SK-N-SH (cell line): ENCODE measurements at regions not wholly inside any gene's neighbourhood (a gene's known extent, or its start where the extent isn't known, plus 50 kb on each side); places are given as distances from the start of the nearest gene placed in this dataset.

Experiments
- CTCF ChIA-PET: fragments of 300-600, 350-600 bp; formaldehyde crosslinking; extraction: SDS; loops from one replicate; lab custom pipeline; 2021; lab: Yijun Ruan, JAX
- POLR2A ChIA-PET: fragments of 350-600 bp; sonication (Branson Sonifier 250); formaldehyde crosslinking; extraction: SDS; loops from one replicate; lab custom pipeline; 2020; ENCODE audit warnings: antibody characterized with exemption, inconsistent platforms; lab: Yijun Ruan, JAX
- DNase-seq: peaks from one replicate; pipeline ENCODE4 v3.0.0; 2012
- H2AFZ ChIP-seq: fragments of 200-600 bp; sonication (generic); 2 replicates; pipeline ENCODE4 v1.8.1; 2016; ENCODE audit warnings: antibody characterized with exemption, mild to moderate bottlenecking, low read depth
- H3F3A ChIP-seq: fragments of 200-600 bp; sonication (generic); replicated peaks from 2 replicates; pipeline ENCODE3; 2016; ENCODE audit warnings: antibody characterized with exemption, mild to moderate bottlenecking; ENCODE audit not compliant: insufficient read depth
- H3K27ac ChIP-seq, 2 experiments: fragments of 200-500 bp in 1 of 2; fragments of 200-600 bp in 1 of 2; sonication (Bioruptor generic) in 1 of 2; sonication (generic), shearing (Covaris generic) in 1 of 2; 2 replicates each; pipeline versions ENCODE4 v1.5.1 to v1.6.1; 2014 to 2016; ENCODE audit warnings: low read depth in 2 of 2, inconsistent platforms in 1 of 2, low read length in 1 of 2, mild to moderate bottlenecking in 1 of 2, mixed read lengths in 1 of 2
- H3K27me3 ChIP-seq: fragments of 200-600 bp; sonication (generic), shearing (Covaris generic); 2 replicates; pipeline ENCODE4 v1.6.1; 2016; ENCODE audit warnings: mixed run types; ENCODE audit not compliant: insufficient read depth
- H3K36me3 ChIP-seq, 2 experiments: fragments of 200-500 bp in 1 of 2; fragments of 200-600 bp in 1 of 2; sonication (Bioruptor generic) in 1 of 2; sonication (generic) in 1 of 2; replicated peaks in 1 of 2; 2 replicates each; pipeline versions ENCODE3 to v1.5.1; 2014 to 2016; ENCODE audit warnings: low read length in 1 of 2, mild to moderate bottlenecking in 1 of 2; ENCODE audit not compliant: insufficient read depth in 2 of 2, control insufficient read depth in 1 of 2
- H3K4me1 ChIP-seq, 2 experiments: fragments of 200-500 bp in 1 of 2; fragments of 200-600 bp in 1 of 2; sonication (Bioruptor generic) in 1 of 2; sonication (generic), shearing (Covaris generic) in 1 of 2; 2 replicates each; pipeline versions ENCODE4 v1.5.1 to v1.6.1; 2014 to 2016; ENCODE audit warnings: low read depth in 1 of 2, low read length in 1 of 2, mixed run types in 1 of 2; ENCODE audit not compliant: insufficient read depth in 2 of 2, control insufficient read depth in 1 of 2
- H3K4me2 ChIP-seq: fragments of 200-600 bp; sonication (generic), shearing (Covaris generic); 2 replicates; pipeline ENCODE4 v1.6.1; 2017; ENCODE audit warnings: mixed run types
- H3K4me3 ChIP-seq, 2 experiments: fragments of 200-500 bp in 1 of 2; fragments of 200-600 bp in 1 of 2; sonication (Bioruptor generic) in 1 of 2; sonication (generic), shearing (Covaris generic) in 1 of 2; 2 replicates each; pipeline versions ENCODE4 v1.5.1 to v1.8.1; 2014 to 2016; ENCODE audit warnings: low read depth in 2 of 2, inconsistent platforms in 1 of 2, low read length in 1 of 2, mild to moderate bottlenecking in 1 of 2, mixed read lengths in 1 of 2, moderate library complexity in 1 of 2
- H3K79me2 ChIP-seq: fragments of 200-600 bp; sonication (generic); 2 replicates; pipeline ENCODE4 v1.8.1; 2017; ENCODE audit warnings: mild to moderate bottlenecking; ENCODE audit not compliant: insufficient read depth
- H3K9ac ChIP-seq: fragments of 200-600 bp; sonication (generic); 2 replicates; pipeline ENCODE4 v1.6.1; 2017; ENCODE audit warnings: mixed run types
- H3K9me2 ChIP-seq: fragments of 200-600 bp; sonication (generic); 2 replicates; pipeline ENCODE4 v1.6.1; 2017; ENCODE audit warnings: mixed run types
- H3K9me3 ChIP-seq: fragments of 200-600 bp; sonication (generic); 2 replicates; pipeline ENCODE4 v1.6.1; 2017; ENCODE audit warnings: mixed run types, mild to moderate bottlenecking, moderate library complexity
- H4K20me1 ChIP-seq: fragments of 200-600 bp; sonication (generic); 2 replicates; pipeline ENCODE4 v1.6.1; 2017; ENCODE audit warnings: mild to moderate bottlenecking, mixed run types; ENCODE audit not compliant: insufficient read depth
- FOXJ3 ChIP-seq: sonication (generic); formaldehyde crosslinking; IDR thresholded peaks from 2 replicates; pipeline ENCODE4 v1.5.1; 2020; ENCODE audit warnings: mild to moderate bottlenecking, missing genetic modification reagents
- GATA2 ChIP-seq: sonication (generic); formaldehyde crosslinking; IDR thresholded peaks from 2 replicates; pipeline ENCODE4 v1.5.0; 2020; ENCODE audit warnings: mild to moderate bottlenecking, missing genetic modification reagents
- MEF2A ChIP-seq: IDR thresholded peaks from 2 replicates; pipeline ENCODE4 v1.4.0; 2012; ENCODE audit warnings: low read depth, borderline replicate concordance
- NRF1 ChIP-seq: IDR thresholded peaks from 2 replicates; pipeline ENCODE4 v1.6.1; 2012; ENCODE audit warnings: low read depth, mild to moderate bottlenecking, low read length
- PBX3 ChIP-seq: IDR thresholded peaks from 2 replicates; pipeline ENCODE4; 2012
- RAD21 ChIP-seq: IDR thresholded peaks from 2 replicates; pipeline ENCODE4 v1.6.1; 2012; ENCODE audit warnings: mild to moderate bottlenecking, low read length
- RCOR1 ChIP-seq: fragments of 150-350 bp; IDR thresholded peaks from 2 replicates; pipeline ENCODE4 v1.6.1; 2017; ENCODE audit warnings: antibody characterized with exemption, low read length
- RXRA ChIP-seq: IDR thresholded peaks from 2 replicates; pipeline ENCODE4 v1.4.0; 2012; ENCODE audit warnings: low read depth, mild to moderate bottlenecking, borderline replicate concordance
- USF2 ChIP-seq: fragments of 150-350 bp; IDR thresholded peaks from 2 replicates; pipeline ENCODE4 v1.6.1; 2017; ENCODE audit warnings: antibody characterized with exemption, low read length, low read depth, borderline replicate concordance
- WGBS: methylation state at CpG from one replicate; pipeline ENCODE4 v1.1.6; 2017; ENCODE audit warnings: low lambda C conversion rate; 5-methylcytosine and 5-hydroxymethylcytosine counted together
- TF ChIP-seq, protein P1 (sequence below): IDR thresholded peaks from 2 replicates; pipeline ENCODE4 v1.4.0; 2012; ENCODE audit warnings: low read depth, borderline replicate concordance
- TF ChIP-seq, protein P2 (sequence below): IDR thresholded peaks from 2 replicates; pipeline ENCODE4 v1.6.1; 2012; ENCODE audit warnings: mild to moderate bottlenecking, low read depth, low read length, moderate library complexity
- TF ChIP-seq, protein P3 (sequence below): fragments of 150-350 bp; IDR thresholded peaks from 2 replicates; pipeline ENCODE4 v1.6.1; 2016; ENCODE audit warnings: mild to moderate bottlenecking, low read depth, low read length

DNA sequence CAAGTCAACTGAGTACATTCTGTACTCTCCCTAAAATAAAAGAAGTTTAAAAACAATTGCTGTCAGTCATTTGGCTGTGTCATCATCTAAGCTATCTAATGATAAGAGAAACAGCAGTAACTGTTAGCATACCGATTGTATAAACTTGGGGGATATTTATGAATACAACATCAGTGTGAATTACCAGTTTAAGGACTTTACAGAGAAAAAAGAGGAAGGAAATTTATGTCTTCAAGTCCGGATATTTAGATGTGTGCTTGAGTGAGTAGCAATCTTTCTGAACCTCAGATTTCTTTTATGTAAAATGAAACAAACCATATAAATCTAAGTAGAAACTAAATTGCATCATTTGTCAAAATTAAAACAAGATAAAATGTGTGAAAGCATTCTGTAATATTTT, 1557.0 kb downstream of the MRPL39 start:
- H3K4me2 ChIP-seq = no peak overlapping the region
- H3K4me3 ChIP-seq = no peak overlapping the region
- H3K36me3 ChIP-seq = no peaks in the 10 kb centered on the region
- peaks cover 3 to 6% of the 10 kb centered on the region in 2 experiments; a peak in 2 of 4 replicates for H3K4me1 ChIP-seq
- 0 out of 2 replicates have a peak overlapping the region, but pooled peaks have one; percentile 3 for H2AFZ ChIP-seq
- no peaks in the 10 kb centered on the region for H3K9me3 ChIP-seq
- no peaks in the 10 kb centered on the region for H4K20me1 ChIP-seq
- no peaks in the 10 kb centered on the region for H3K9me2 ChIP-seq
- H3F3A ChIP-seq = peaks cover 5% of the 10 kb centered on the region
- DNase-seq = no peak
- no peak overlapping the region for H3K27ac ChIP-seq
- no peaks in the 10 kb centered on the region for H3K27me3 ChIP-seq
- no peak overlapping the region for H3K9ac ChIP-seq
- TF ChIP-seq, protein P1, sequence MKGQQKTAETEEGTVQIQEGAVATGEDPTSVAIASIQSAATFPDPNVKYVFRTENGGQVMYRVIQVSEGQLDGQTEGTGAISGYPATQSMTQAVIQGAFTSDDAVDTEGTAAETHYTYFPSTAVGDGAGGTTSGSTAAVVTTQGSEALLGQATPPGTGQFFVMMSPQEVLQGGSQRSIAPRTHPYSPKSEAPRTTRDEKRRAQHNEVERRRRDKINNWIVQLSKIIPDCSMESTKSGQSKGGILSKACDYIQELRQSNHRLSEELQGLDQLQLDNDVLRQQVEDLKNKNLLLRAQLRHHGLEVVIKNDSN = no peak
- TF ChIP-seq RCOR1 (no peak), FOXJ3 (no peak), PBX3 (no peak), GATA2 (CRISPR knock-in tag) (no peak), USF2 (no peak), RAD21 (no peak), RXRA (no peak), NRF1 (no peak), MEF2A (no peak)
- TF ChIP-seq, protein P2, sequence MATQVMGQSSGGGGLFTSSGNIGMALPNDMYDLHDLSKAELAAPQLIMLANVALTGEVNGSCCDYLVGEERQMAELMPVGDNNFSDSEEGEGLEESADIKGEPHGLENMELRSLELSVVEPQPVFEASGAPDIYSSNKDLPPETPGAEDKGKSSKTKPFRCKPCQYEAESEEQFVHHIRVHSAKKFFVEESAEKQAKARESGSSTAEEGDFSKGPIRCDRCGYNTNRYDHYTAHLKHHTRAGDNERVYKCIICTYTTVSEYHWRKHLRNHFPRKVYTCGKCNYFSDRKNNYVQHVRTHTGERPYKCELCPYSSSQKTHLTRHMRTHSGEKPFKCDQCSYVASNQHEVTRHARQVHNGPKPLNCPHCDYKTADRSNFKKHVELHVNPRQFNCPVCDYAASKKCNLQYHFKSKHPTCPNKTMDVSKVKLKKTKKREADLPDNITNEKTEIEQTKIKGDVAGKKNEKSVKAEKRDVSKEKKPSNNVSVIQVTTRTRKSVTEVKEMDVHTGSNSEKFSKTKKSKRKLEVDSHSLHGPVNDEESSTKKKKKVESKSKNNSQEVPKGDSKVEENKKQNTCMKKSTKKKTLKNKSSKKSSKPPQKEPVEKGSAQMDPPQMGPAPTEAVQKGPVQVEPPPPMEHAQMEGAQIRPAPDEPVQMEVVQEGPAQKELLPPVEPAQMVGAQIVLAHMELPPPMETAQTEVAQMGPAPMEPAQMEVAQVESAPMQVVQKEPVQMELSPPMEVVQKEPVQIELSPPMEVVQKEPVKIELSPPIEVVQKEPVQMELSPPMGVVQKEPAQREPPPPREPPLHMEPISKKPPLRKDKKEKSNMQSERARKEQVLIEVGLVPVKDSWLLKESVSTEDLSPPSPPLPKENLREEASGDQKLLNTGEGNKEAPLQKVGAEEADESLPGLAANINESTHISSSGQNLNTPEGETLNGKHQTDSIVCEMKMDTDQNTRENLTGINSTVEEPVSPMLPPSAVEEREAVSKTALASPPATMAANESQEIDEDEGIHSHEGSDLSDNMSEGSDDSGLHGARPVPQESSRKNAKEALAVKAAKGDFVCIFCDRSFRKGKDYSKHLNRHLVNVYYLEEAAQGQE = no peak
- TF ChIP-seq, protein P3, sequence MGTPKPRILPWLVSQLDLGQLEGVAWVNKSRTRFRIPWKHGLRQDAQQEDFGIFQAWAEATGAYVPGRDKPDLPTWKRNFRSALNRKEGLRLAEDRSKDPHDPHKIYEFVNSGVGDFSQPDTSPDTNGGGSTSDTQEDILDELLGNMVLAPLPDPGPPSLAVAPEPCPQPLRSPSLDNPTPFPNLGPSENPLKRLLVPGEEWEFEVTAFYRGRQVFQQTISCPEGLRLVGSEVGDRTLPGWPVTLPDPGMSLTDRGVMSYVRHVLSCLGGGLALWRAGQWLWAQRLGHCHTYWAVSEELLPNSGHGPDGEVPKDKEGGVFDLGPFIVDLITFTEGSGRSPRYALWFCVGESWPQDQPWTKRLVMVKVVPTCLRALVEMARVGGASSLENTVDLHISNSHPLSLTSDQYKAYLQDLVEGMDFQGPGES = no peak
- TF ChIP-seq, all 33 proteins: peak for 0
- WGBS = 82% methylated on average over 2 of the region's 2 CpGs
- POLR2A ChIA-PET = no interaction called here
- H3K79me2 ChIP-seq = no peaks in the 10 kb centered on the region
- CTCF ChIA-PET = no interaction called here
